ELR (cell line): ENCODE measurements at regions not wholly inside any gene's neighbourhood (a gene's known extent, or its start where the extent isn't known, plus 50 kb on each side); places are given as distances from the start of the nearest gene placed in this dataset.

Experiments used
- DNase-seq: peaks from one replicate; pipeline ENCODE4 v3.0.0-alpha.2; 2015; ENCODE audit warnings: low read depth

DNA sequence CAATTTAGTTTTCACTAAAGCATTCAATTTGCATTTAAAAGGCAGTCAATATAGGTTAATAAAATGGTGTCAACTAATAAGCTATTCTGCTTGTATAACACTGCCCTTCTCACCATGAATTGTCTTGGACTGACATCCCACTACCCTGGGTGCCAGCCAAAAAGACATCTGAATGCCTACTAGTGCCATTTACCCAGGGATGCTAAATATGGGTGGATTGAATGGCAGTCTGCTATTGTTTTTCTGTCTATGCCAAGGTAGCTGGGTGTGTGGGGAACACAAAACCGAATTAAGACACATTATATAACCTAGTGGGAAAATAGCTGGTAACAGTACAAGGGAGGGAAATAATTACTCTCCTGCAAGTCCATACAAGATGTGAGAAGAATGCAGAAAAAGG is 240.0 kb upstream of the CFAP20DC start:
- no peak for DNase-seq

DNA sequence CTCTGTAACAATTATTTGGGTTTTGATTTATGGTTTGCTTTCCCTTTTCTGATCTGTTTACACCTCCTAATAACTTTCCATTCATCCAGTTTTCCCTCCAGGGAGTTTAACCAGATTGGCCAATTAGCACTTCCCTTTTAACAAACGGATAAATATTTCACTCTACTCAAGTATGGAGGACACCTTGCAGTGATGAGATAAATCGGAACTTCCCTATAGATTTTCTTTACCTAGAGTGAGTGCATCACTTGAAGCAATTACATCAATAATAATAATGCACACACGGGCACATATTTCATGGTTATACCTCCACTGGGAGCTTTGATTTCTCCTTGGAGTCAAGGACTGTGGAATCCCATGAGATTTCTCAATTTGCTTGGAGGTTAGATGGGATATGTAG is 239.1 kb upstream of the CFAP20DC start:
- DNase-seq, result no peak

DNA sequence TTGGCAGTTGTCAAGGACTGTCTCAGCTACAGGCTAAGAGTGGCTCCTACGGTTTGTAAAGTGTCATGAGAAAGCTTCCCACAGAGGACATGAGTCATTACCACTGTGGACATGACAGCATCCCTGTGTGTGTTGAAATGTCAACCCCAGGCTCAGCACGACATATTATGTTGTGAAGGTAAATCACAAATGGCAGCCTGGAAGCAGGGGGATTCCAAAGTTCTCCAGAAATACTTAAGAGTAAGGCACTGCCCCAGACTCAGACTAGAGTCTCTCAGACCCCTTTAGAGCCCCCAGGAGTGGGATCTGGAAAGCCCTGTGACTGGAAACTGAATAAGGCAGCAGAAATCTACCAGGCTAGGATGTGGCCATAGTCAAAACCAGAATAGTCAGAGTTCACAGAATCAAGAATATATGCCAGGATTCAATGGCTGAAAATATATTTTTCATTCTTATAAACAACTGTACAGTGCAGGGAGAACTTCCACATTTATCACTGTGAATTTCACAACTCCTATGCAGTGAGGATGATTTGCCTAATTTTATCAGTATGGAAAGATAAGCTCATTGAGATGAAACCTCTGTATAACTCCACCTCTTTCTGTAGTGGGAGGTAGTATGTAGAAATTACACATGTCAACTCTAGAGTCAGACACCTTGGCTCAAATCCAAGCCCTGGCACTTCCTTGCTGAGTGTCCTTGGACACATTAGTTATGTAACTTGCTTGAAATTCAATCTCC is 237.1 kb upstream of the CFAP20DC start:
- peak; percentile 7 for DNase-seq

DNA sequence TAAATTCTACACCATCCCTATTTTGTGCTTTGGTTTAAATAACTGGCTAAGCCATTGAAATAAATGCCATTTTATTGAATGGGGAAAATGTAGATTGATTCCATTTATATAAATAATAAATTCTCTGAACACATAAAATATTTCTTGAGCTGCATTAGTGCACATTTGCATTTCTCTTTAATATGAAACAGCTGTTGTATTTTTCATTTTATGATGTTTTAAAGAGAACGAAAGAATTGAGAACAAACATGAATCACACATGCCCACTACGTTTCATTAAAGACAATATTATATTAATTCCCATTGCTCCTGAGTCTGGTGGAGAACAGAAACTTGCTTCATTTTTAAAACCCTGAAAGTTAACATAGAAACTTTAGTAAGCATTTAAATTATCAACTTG is 235.7 kb upstream of the CFAP20DC start:
- DNase-seq, result no peak

DNA sequence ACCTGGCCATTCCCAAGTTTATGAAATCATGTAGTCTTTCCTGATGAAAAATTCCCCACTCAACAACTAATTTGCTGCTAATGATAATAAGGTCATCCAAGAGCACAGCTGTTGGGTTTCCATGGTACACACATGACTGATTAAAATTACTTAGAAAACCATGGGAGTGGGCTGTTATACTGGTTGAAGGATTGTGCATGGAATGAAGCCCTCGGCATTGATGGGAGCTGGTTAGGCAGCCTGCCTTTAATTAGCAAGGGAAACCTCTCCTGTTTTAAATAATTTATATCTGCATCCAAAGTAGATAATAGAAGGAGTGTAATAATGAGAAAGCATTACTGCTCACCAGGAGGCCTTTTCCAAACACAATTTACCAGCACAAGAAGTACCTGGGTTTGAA is 235.1 kb upstream of the CFAP20DC start:
- DNase-seq, result no peak

DNA sequence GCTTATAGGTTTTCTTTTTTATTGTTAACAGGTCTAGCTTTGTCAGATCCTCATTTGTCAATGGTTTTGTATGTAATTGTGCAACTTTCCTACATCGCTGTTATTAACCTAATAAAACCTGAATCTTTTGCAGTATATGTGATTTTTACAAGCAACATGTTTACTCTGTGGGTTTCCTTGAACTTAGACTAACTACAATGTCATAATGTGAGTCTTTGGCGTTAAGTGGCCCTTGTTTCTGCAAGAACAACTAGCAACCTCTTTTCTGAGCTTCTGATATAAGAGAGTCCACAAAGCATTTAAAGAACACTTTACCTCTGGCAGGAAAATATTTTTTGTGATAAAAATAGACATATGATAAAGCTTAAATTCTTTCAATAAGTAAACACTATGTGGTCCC is 230.3 kb upstream of the CFAP20DC start:
- no peak for DNase-seq

DNA sequence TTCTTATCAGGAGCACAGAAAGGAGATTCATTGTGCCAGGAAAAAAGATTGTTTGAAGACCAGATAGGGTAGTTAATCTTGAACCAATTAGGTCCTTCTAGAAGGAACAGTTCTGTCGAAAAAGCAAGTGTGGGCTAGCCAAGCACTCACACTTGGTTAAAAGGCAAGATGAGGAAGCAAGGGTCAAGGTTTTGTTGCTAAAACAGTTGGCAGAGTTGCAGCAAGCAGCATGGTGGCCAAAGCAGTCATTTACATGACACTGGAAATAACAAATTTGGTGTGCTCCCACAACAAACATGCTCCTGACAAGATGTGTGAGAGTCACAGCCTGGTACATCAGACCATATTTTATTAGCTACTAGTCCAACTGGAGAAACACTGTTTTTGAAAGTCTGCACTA is 228.0 kb upstream of the CFAP20DC start:
- no peak for DNase-seq

DNA sequence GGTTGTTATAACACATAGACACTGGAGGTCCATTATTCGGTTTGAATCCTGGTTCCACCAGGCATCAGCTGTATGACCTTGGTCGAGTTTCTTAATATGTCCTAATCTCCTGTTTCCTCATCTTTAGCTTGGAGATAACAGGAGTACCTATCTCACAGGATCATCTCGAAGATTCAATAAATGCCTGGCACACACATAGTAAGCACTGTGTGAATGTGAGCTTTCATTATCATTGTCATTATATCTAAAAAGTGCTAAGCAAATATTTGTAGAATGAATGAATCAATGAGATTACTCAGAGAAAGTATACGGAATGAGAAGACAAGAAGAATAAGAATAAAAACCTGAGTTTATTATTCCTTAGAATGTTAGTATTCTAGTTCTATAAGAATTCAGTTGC is 227.4 kb upstream of the CFAP20DC start:
- DNase-seq, result no peak

DNA sequence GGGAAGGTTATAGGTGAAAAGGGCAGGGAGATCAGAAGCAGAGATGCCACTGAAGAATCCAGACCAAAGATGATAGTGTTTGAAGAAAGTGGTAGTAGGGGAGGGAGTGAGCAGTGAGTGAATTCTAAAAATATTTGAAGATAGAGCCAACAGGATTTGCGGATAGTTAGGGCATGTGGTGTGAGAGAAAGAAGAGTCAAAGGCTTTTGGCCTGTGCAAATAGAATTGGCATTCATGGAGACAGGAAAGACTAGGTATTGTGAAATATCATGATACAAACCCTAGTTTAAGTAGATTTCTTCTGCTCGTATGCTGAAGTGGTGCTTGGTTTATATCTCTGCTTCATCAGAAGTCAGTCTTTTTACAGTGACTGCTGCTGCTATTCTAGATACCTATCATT is 224.2 kb upstream of the CFAP20DC start:
- no peak for DNase-seq

DNA sequence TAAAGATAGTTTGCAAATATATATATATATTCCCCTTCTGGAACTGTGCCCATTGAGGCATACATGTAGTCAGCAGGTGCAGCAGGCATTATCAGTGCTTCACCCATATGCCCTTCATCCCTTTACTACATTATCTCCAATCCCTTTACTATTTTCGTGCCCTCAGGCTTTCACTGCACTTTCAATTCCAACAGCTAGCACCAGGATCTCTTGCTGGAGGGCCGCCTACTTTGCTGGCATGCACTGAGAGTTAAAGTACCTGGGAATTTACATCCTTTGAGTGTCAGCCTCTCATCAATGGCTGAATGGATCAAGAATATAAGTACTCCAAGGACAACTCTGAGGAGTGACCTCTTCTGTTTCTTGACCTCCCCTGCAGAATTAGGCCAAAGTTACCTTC is 222.1 kb upstream of the CFAP20DC start:
- no peak for DNase-seq

DNA sequence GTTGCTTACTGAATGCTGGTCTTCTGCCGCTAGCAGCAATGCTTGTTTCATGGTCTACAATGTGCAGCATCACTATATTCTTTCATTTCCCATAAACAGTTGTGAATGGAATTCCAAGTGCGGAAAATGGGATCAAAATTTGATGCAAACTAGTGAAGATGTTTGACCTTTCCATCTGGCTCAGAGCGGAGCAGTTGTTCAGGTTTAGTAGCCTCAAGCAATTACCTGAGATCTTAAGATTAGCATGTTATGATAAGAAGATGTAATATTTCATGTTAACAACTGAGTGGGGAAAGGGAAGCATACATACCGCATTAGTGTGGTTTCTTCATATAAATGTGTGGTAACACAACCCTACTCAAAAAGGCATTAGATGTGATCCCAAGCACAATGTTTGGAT is 221.1 kb upstream of the CFAP20DC start:
- no peak for DNase-seq

DNA sequence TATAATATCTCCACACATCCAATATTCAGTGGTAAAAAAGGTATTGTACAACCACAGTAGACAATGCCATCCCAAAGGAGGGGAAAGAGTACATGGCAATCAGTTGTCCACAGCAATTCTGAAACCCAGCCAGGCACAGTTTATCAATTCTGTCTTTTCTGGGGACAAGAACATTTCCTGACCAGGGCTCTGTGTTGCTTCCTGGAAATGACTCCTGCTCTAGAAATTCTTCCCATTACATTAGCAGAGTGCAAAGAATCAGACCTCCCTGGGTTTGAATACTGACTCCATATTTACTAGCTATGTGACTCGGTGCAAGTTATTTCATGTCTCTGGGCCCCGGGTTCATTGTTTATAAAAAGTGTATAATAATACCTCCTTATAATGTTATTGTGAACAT is 220.4 kb upstream of the CFAP20DC start:
- no peak for DNase-seq

DNA sequence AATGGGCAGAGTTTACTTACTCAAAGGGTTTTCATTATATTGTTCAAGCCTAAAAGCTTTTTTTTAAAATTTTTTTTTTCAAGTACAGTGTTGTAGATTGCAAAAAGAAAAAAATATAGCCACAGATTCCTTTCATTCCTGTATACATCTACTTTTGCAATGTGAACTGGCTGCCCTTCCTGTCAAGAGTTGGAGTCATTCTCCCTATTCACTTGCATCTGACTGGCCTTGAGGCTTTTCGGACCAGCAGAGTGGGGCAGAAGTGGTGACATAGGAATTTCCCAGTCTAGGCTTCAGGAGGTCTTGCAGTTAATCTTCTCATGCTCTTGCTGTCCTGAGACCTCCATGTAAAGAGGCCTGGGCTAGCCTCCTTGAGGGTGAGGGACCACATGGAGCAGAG is 218.3 kb upstream of the CFAP20DC start:
- DNase-seq, result no peak

DNA sequence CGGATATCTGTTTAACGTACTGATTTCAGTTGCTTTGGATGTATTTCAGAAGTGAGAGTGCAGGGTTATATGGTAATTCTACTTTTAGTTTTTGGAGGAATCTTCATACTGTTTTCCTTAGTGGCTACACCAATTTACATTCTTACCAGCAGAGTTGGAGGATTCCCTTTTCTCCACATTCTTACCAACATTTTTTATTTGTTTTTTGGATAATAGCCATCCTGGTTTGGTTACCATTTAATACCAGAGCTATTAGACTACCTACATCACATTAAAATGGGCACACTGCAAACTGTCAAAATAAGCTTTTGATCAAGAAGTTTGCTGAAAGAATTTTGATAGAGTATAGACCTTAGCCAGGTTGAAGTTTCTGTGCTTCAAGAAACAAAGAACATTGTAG is 217.2 kb upstream of the CFAP20DC start:
- DNase-seq, result no peak

DNA sequence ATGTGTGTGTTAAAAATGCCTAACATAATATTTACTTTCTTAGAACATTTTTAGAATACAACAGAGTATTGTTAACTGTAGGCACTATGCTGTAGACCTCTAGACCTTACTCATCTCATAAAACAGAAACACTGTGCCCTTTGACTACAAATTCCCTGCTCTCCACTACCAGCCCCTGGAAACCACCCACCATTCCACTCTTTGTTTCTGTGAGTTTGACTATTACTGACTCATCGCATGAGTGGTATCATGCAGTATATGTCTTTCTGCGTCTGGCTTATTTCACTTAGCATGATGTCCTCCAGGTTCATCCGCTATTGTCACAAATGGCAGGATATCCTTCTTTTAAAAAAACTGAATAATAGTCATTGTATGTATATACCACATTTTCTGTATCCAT is 216.7 kb upstream of the CFAP20DC start:
- DNase-seq, result no peak

DNA sequence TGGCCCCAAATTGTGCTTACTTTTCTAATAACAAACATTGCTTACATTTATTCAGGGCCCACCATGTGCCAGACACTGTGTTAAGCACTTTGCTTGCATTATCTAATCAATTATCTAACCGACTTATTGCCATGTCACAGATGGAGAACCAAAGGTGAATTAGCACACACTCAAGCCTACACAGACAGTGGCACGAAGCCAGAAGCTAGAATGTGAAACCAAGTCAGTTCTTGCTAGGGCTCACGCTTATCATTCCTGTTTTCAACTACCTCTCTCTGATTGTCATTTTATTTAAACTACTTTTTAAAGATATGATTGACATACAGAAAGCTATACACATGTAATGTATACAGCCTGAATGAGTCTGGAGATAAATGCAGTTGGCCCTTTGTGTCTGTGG is 215.7 kb upstream of the CFAP20DC start:
- DNase-seq, result no peak

DNA sequence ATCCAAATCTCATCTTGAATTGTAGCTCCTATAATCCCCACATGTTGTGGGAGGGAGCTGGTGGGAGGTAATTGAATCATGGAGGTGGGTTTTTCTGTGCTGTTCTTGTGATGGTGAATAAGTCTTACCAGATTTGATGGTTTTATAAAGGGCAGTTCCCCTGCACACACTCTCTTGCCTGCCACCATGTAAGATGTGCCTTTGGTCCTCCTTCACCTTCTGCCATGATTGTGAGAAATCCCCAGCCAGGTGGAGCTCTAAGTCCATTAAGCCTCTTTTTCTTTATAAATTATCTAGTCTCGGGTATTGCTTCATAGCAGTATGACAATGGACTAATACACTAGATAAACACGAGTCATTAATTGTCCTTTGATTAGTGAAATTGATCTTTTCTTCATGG is 214.5 kb upstream of the CFAP20DC start:
- no peak for DNase-seq

DNA sequence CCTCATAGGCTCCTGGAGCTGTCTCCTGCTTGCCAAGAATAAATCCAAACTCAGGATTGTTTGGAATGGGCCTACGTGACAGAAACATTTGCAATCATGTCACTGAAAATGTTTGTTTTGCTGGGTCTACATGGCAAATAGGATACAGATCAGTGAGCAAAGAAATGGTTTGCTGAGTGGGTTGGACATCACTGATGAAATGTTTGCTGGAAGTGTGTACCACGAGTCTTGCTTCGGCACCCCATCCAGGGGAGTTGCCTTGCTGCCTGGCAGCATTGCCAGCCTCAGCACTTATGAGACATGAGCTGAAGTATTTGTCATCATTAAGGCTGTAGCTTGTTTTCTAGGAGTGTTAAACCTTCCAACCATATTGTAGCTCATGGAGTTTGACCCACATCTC is 213.3 kb upstream of the CFAP20DC start:
- DNase-seq, result no peak

DNA sequence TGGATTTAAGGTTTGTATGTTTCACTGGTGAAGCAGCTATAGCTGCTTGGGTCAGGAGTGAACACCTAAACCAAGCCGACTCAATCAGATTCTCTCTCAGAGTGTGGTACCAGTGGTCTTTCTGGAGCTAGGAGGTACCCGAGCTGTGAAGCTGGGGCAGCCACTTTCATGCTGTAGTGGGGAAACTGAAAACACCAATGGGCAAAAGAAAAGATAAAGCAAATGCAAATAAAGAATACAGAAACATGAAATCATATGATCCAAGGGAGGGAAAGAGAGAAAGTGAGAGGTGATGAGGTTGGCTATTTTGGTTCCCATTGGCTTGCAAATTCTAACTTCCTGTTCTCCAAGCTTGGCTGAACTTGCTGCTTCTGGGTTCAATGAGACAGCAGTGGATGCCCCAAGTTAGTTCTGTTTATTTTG is 212.3 kb upstream of the CFAP20DC start:
- DNase-seq, result no peak

DNA sequence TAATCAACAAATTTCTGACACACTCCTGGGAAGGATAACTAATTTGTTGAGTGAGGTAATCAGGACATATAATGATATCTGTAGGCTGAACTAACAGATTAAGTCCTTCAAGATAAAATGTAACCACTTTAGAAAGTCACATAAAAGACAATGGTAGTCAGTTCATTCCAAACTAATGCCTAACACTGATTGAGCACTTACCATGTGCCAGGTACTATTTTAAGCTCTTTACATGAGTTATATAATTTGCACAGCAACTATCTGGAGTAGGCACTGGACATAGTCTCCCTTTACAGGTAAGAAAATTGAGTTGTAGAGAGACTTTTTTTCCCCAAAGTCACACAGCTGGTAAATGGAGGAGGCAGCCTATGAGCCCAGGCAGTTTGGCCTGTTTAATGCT is 211.2 kb upstream of the CFAP20DC start:
- no peak for DNase-seq

DNA sequence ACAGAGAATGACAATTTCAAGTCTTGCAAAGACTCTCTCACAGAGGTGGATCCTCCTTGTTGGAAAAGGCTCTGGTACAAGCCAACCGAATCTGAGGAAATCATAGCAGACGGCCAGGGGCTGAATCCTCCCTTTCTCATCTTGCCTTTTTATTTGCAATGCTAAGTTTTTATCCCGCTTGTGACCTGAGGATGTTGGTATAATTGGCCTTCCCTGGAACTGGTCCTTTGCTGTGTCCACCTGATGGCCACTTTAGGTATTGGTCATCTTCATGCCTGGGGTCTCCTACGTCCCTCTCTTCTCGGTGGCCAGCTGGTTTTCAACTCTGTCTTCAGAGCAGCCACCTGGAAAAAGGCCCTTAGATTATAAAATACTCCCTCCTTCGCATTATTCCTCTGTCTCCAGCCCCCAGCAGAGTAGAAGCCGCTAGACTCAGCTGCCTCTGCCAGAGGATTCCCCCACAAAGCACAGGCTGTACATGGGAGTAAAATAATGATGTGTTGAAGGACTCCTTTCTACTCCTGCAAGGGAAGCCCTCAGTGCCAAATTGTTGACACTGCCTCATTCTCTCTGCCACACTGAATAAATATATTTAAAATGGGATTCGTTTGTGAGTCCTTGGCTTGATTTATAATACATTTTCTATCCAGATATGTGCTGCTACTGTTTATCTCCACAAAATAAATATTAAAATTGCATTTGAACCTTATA is 208.9 kb upstream of the CFAP20DC start:
- no peak for DNase-seq

DNA sequence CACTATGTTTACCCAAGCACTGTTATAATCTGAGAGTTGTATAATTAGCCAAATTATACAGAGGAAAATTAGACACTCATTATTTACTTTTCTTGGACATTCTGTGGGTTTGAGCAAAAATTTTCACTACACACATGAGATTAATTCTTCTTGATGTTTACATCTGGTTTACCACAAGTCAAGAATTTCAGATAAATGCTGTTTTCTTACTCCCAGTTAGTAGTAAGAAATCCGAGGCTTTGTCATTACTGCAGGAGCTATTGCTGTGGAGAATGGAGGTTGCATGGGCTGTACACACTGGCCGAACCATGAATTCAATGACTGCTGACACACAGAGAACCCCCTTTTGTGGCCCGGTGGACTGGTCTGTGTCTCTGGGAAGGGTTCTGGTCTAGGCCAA is 207.7 kb upstream of the CFAP20DC start:
- no peak for DNase-seq

DNA sequence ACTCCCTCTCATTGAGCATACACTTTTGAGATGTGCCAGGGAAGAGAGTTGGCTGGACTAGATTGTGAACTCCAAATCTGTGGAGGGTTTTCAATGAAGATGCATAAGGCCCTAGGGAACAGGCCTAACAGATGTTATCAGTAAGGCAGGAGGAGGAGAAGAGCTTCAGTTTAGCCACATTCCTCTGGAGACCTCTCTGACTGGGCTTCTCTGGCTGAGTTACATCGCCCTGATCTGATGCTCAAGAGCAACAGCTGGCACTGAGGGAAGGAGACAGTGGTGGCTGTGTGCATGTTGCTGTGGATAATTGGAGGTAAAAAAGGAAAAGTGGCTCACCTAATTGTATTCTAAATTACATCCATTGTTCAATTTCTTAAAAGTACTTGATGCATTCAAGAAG is 206.4 kb upstream of the CFAP20DC start:
- no peak for DNase-seq

DNA sequence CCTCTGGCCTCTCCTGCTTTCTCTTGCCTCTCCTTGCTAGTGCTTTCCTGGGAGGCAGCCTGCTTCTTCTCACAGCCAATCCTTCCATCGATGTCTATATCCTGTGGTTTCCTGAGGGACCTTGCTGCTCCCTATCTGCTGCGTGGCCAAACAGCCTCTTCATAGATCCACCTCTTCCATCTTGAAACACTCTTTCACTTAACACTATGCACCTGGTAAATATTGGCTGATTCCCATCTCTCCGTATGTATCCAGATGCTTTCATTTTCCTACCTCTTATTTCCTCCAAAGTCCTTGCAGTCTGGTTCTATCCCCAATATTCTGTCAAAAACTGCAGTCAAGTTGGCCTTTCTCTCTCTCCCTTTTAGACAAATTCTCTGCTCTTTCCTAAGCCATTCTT is 205.2 kb upstream of the CFAP20DC start:
- DNase-seq, result no peak
